Heart left ventricle (tissue), 13 donors: ENCODE measurements at regions not wholly inside any gene's neighbourhood (a gene's known extent, or its start where the extent isn't known, plus 50 kb on each side); places are given as distances from the start of the nearest gene placed in this dataset.

Experiments used
- CTCF ChIP-seq, 12 donors: fragments of 200-600 bp; sonication (generic) in 4 of 12; IDR thresholded peaks; one replicate each; pipeline versions ENCODE4 v1.5.0 to v1.8.0; 2018 to 2022; ENCODE audit warnings: antibody characterized with exemption in 12 of 12, mild to moderate bottlenecking in 5 of 12
- POLR2A ChIP-seq, 2 donors: fragments of 450-650 bp; IDR thresholded peaks; one replicate each; pipeline ENCODE4 v1.6.1; 2017; ENCODE audit warnings: antibody characterized with exemption in 2 of 2, mild to moderate bottlenecking in 2 of 2, moderate library complexity in 2 of 2
- donor health status: ischemic (EF 13 %, LVEDD 7.1; RV severe dilation, severe dysfunction).
- donor health status: DM: no; HTN: yes; CAD: no.
- donor health status: DM: no; HTN: no; CAD: no.
- donor health status: ischemic (EF 25% LVEDD 6.9; RV normal size, moderate dysfunction).
- donor health status: ischemic (EF 25% LVEDD 5.7; RV mildly dilated, moderate dysfunction).
- donor health status: ischemic (EF 35%, LVEDD 5.7; RV mildly dilated, moderate dysfunction).
- donor health status: nonischemic (EF 11% LVEDD 7.7; RV severe dilation, severe dysfunction).
- donor health status: DM: yes; HTN: yes; CAD: no.
- donor health status: PGD.
- donor health status: ischemic (EF 29% LVEDD 5.4; RV normal size, mild dysfunction).
- donor health status: nonischemic (EF 23%, LVEDD 6.1; RV moderate dilation, normal function).

- TF ChIP-seq CTCF (IDR thresholded peaks at IDR 0.05) (no peak), POLR2A (IDR thresholded peaks at IDR 0.05) (no peak)
Measured at GRCh38 chr13:83672612-83673011, 209.7 kb downstream of the SLITRK1 start.
